Right atrium auricular region (tissue), 2 donors: ENCODE measurements at regions not wholly inside any gene's neighbourhood (a gene's known extent, or its start where the extent isn't known, plus 50 kb on each side); places are given as distances from the start of the nearest gene placed in this dataset.
"Not testable (repeated sequence)": the region's sequence is repeated elsewhere in the genome, so short reads cannot be mapped to it uniquely, and the experiment has no call there.

ENCODE experiments used
- DNase-seq: peaks from one replicate; pipeline ENCODE4 v3.0.0-alpha.2; 2019; ENCODE audit warnings: low spot score
- H3K27ac ChIP-seq, 2 donors: fragments of 200-600 bp; sonication (generic); 1 replicate in 1 of 2; 2 replicates in 1 of 2; pipeline ENCODE4 v1.5.1; 2016 to 2019
- H3K27me3 ChIP-seq, 2 donors: fragments of 200-600 bp; sonication (generic); one replicate each; pipeline versions ENCODE4 v1.5.1 to v1.6.0; 2017 to 2019
- H3K36me3 ChIP-seq: fragments of 200-600 bp; sonication (generic); one replicate; pipeline ENCODE4 v1.5.1; 2016
- H3K4me1 ChIP-seq, 2 donors: fragments of 200-600 bp; sonication (generic); one replicate each; pipeline versions ENCODE4 v1.5.1 to v1.6.0; 2017 to 2019
- H3K4me3 ChIP-seq, 2 donors: fragments of 200-600 bp; sonication (generic); 1 replicate in 1 of 2; 2 replicates in 1 of 2; pipeline ENCODE4 v1.5.1; 2017 to 2019; ENCODE audit warnings: mild to moderate bottlenecking in 1 of 2, moderate library complexity in 1 of 2
- H3K9me3 ChIP-seq, 2 donors: fragments of 200-600 bp; sonication (generic); one replicate each; pipeline ENCODE4 v1.5.1; 2019
- TF ChIP-seq, protein P1 (sequence below), 2 donors: fragments of 200-600 bp; sonication (generic); IDR thresholded peaks; one replicate each; pipeline ENCODE4 v1.5.1; 2019; ENCODE audit warnings: antibody characterized with exemption in 2 of 2

- no peaks in the 10 kb centered on the region for H3K27me3 ChIP-seq
- no peak overlapping the region for H3K4me3 ChIP-seq
- H3K27ac ChIP-seq = no peak overlapping the region
- H3K9me3 ChIP-seq = no peaks in the 10 kb centered on the region
- DNase-seq = no peak
- TF ChIP-seq, protein P1, sequence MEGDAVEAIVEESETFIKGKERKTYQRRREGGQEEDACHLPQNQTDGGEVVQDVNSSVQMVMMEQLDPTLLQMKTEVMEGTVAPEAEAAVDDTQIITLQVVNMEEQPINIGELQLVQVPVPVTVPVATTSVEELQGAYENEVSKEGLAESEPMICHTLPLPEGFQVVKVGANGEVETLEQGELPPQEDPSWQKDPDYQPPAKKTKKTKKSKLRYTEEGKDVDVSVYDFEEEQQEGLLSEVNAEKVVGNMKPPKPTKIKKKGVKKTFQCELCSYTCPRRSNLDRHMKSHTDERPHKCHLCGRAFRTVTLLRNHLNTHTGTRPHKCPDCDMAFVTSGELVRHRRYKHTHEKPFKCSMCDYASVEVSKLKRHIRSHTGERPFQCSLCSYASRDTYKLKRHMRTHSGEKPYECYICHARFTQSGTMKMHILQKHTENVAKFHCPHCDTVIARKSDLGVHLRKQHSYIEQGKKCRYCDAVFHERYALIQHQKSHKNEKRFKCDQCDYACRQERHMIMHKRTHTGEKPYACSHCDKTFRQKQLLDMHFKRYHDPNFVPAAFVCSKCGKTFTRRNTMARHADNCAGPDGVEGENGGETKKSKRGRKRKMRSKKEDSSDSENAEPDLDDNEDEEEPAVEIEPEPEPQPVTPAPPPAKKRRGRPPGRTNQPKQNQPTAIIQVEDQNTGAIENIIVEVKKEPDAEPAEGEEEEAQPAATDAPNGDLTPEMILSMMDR (IDR thresholded peaks at IDR 0.05) = no peak
- no peaks in the 10 kb centered on the region for H3K36me3 ChIP-seq
- no peaks in the 10 kb centered on the region for H3K4me1 ChIP-seq
Observed at GRCh38 chr14:71563492-71564153, 368.6 kb upstream of the RGS6 start.

DNA sequence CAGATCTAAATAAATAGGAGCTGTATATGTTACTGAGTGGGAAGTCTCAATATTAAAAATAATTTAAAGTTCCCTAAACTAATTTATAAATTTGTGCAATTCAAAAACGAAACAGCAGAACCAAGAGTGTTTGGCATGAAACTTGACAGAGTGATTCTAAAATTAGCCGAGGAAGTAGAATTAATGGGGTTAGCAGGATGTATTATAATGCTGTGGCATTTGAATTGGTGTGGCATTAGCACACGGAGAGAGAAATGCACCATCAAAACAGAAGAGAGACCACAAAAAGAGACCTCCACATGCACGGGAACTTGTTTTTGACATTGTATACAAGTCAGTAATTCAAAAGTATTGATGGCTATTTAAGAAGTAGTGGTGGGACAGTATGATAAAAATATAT is 366.0 kb upstream of the RGS6 start:
- H3K4me1 ChIP-seq = no peaks in the 10 kb centered on the region
- no peaks in the 10 kb centered on the region for H3K9me3 ChIP-seq
- TF ChIP-seq, protein P1 (IDR thresholded peaks at IDR 0.05) = no peak
- H3K36me3 ChIP-seq = no peaks in the 10 kb centered on the region
- H3K27ac ChIP-seq = no peak overlapping the region
- H3K27me3 ChIP-seq = no peaks in the 10 kb centered on the region
- DNase-seq = no peak
- no peak overlapping the region for H3K4me3 ChIP-seq

DNA sequence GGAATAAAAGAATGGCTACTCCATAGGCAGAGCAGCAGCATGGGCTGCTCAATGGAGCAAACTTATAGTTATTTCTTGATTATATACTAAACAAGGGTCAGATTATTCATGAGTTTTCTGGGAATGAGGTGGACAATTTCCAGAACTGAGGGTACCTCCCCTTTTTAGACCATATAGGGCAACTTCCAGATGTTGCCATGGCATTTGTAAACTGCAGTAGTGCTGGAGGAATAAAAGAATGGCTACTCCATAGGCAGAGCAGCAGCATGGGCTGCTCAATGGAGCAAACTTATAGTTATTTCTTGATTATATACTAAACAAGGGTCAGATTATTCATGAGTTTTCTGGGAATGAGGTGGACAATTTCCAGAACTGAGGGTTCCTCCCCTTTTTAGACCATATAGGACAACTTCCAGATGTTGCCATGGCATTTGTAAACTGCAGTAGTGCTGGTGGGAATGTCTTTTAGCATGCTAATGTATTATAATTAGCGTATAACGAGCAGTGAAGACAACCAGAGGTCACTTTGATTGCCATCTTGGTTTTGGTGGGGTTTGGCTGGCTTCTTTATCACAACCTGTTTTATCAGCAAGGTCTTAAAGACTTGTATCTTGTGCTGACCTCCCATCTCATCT is 364.6 kb upstream of the RGS6 start:
- not testable (repeated sequence) for H3K27me3 ChIP-seq, H3K9me3 ChIP-seq, DNase-seq, H3K4me3 ChIP-seq, H3K27ac ChIP-seq, H3K4me1 ChIP-seq, H3K36me3 ChIP-seq

DNA sequence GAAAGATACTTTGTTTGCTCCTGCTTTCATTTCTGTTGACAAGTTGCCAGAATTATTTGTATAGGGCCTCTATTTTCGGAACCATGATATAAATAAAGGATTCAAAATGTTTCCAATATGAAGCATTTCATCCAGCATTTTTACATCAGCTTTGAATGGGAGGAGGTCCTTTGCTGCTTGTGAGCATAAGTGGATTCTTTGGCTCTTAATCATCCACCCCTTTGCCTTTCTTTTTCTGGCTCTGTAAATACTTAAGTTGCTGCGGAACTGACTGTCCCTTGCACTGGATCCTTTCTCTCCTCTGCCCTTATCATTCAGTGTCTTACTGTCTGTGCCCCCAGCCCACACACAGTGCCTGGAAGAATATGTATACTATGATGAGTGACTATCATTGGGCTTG is 357.3 kb upstream of the RGS6 start:
- TF ChIP-seq, protein P1 (IDR thresholded peaks at IDR 0.05) = no peak
- no peaks in the 10 kb centered on the region for H3K27me3 ChIP-seq
- no peak overlapping the region for H3K4me3 ChIP-seq
- no peaks in the 10 kb centered on the region for H3K9me3 ChIP-seq
- H3K4me1 ChIP-seq = no peaks in the 10 kb centered on the region
- H3K27ac ChIP-seq = no peak overlapping the region
- H3K36me3 ChIP-seq = no peaks in the 10 kb centered on the region
- no peak for DNase-seq

- no peak overlapping the region for H3K4me3 ChIP-seq
- no peak overlapping the region for H3K27ac ChIP-seq
- H3K9me3 ChIP-seq = no peaks in the 10 kb centered on the region
- no peak for DNase-seq
- TF ChIP-seq, protein P1 (IDR thresholded peaks at IDR 0.05) = no peak
- no peaks in the 10 kb centered on the region for H3K27me3 ChIP-seq
- no peaks in the 10 kb centered on the region for H3K36me3 ChIP-seq
- H3K4me1 ChIP-seq = no peaks in the 10 kb centered on the region
Observed at GRCh38 chr14:71576472-71576871, 355.8 kb upstream of the RGS6 start.

GRCh38 chr14:71579331-71579730 is 352.9 kb upstream of the RGS6 start:
- Histone ChIP-seq H3K4me3 (no peak overlapping the region), H3K4me1 (no peaks in the 10 kb centered on the region), H3K36me3 (no peaks in the 10 kb centered on the region), H3K27me3 (no peaks in the 10 kb centered on the region), H3K9me3 (no peaks in the 10 kb centered on the region), H3K27ac (no peak overlapping the region)
- TF ChIP-seq, protein P1 (IDR thresholded peaks at IDR 0.05) = no peak
- DNase-seq = no peak
